PC-9 (cell line): ENCODE measurements at regions not wholly inside any gene's neighbourhood (a gene's known extent, or its start where the extent isn't known, plus 50 kb on each side); places are given as distances from the start of the nearest gene placed in this dataset.

ENCODE experiments used
- CTCF ChIP-seq: fragments of 200-600 bp; sonication (generic); conservative IDR thresholded peaks from 2 replicates; pipeline ENCODE4 v1.6.1; 2017; ENCODE audit warnings: mixed run types, antibody characterized with exemption, mild to moderate bottlenecking, moderate library complexity
- EZH2 ChIP-seq: fragments of 200-600 bp; sonication (generic); IDR thresholded peaks from 2 replicates; pipeline ENCODE4 v1.8.0; 2017; ENCODE audit warnings: antibody characterized with exemption, low read depth

- TF ChIP-seq CTCF (no peak), EZH2 (no peak)
These were observed 258.2 kb downstream of the PARN start for GRCh38 chr16:14371778-14372431.
